ENCODE measurements at regions not wholly inside any gene's neighbourhood (a gene's known extent, or its start where the extent isn't known, plus 50 kb on each side); places are given as distances from the start of the nearest gene placed in this dataset.

- intact Hi-C loops (cut with DNase I), result no loop called here
- DNase-seq, result no peak
- 71 to 72% (median 72%) methylated on average over 5 of the region's 5 CpGs for WGBS, 4 donors
- Histone ChIP-seq H3K27me3 (no peaks in the 10 kb centered on the region), H3K9me3 (replicated peaks in 1 of 3) (no peaks in the 10 kb centered on the region), H3K27ac (no peak overlapping the region), H3K4me1 (replicated peaks in 1 of 2) (no peaks in the 10 kb centered on the region), H3K4me3 (no peak overlapping the region), H3K36me3 (replicated peaks in 1 of 2) (no peaks in the 10 kb centered on the region)
- TF ChIP-seq CTCF (IDR thresholded peaks at IDR 0.05) (no peak), POLR2A (IDR thresholded peaks at IDR 0.05) (no peak)
These were observed 288.1 kb downstream of the EPHA4 start for GRCh38 chr2:221283896-221284545.

- no peaks in the 10 kb centered on the region for H3K9me3 ChIP-seq (replicated peaks in 1 of 3)
- TF ChIP-seq CTCF (IDR thresholded peaks at IDR 0.05) (no peak), POLR2A (IDR thresholded peaks at IDR 0.05) (no peak)
- no peaks in the 10 kb centered on the region for H3K36me3 ChIP-seq (replicated peaks in 1 of 2)
- H3K27ac ChIP-seq, result no peak overlapping the region
- no peak for DNase-seq
- H3K4me3 ChIP-seq, result no peak overlapping the region
- no peaks in the 10 kb centered on the region for H3K27me3 ChIP-seq
- H3K4me1 ChIP-seq (replicated peaks in 1 of 2), result no peaks in the 10 kb centered on the region
- intact Hi-C loops (cut with DNase I), result no loop called here
- WGBS, 4 donors, result 62 to 76% (median 74%) methylated on average over 2 of the region's 2 CpGs
These were observed 287.0 kb downstream of the EPHA4 start for GRCh38 chr2:221285148-221285547.

- Histone ChIP-seq H3K27ac (no peak overlapping the region), H3K9me3 (replicated peaks in 1 of 3) (no peaks in the 10 kb centered on the region), H3K36me3 (replicated peaks in 1 of 2) (no peaks in the 10 kb centered on the region), H3K27me3 (no peaks in the 10 kb centered on the region), H3K4me1 (replicated peaks in 1 of 2) (no peaks in the 10 kb centered on the region), H3K4me3 (no peak overlapping the region)
- no peak for TF ChIP-seq CTCF (IDR thresholded peaks at IDR 0.05)
- TF ChIP-seq POLR2A (IDR thresholded peaks at IDR 0.05), result no peak
- intact Hi-C loops (cut with DNase I), result no loop called here
- DNase-seq, result no peak
These were observed 285.7 kb downstream of the EPHA4 start for GRCh38 chr2:221286406-221286805.

GRCh38 chr2:221289389-221289788, 282.7 kb downstream of the EPHA4 start:
- Histone ChIP-seq H3K27me3 (no peaks in the 10 kb centered on the region), H3K4me3 (no peak overlapping the region), H3K36me3 (replicated peaks in 1 of 2) (no peaks in the 10 kb centered on the region), H3K9me3 (replicated peaks in 1 of 3) (no peaks in the 10 kb centered on the region), H3K27ac (no peak overlapping the region), H3K4me1 (replicated peaks in 1 of 2) (no peaks in the 10 kb centered on the region)
- intact Hi-C loops (cut with DNase I), result no loop called here
- TF ChIP-seq POLR2A (IDR thresholded peaks at IDR 0.05) (no peak), CTCF (IDR thresholded peaks at IDR 0.05) (no peak)
- WGBS, 4 donors, result 71 to 87% (median 81%) methylated on average over 3 of the region's 3 CpGs
- no peak for DNase-seq
